WTC11 (cell line): ENCODE measurements at regions not wholly inside any gene's neighbourhood (a gene's known extent, or its start where the extent isn't known, plus 50 kb on each side); places are given as distances from the start of the nearest gene placed in this dataset.

Source experiments
- ARID4B ChIP-seq: sonication (generic); formaldehyde crosslinking; IDR thresholded peaks from 2 replicates; pipeline ENCODE4 v1.8.0; 2023; ENCODE audit warnings: missing genetic modification reagents, mild to moderate bottlenecking, borderline replicate concordance
- ATF3 ChIP-seq: sonication (generic); formaldehyde crosslinking; conservative IDR thresholded peaks from 2 replicates; pipeline ENCODE4 v1.8.1; 2022; ENCODE audit warnings: mild to moderate bottlenecking, missing genetic modification reagents
- CTCF ChIP-seq: fragments of 200-600 bp; IDR thresholded peaks from 2 replicates; pipeline ENCODE4 v1.8.0; 2022; ENCODE audit warnings: antibody characterized with exemption
- E2F5 ChIP-seq: sonication (generic); formaldehyde crosslinking; IDR thresholded peaks from 2 replicates; pipeline ENCODE4 v1.8.1; 2022; ENCODE audit warnings: mild to moderate bottlenecking, moderate library complexity, missing genetic modification reagents
- ESRRA ChIP-seq: sonication (generic); formaldehyde crosslinking; IDR thresholded peaks from 2 replicates; pipeline ENCODE4 v1.8.1; 2022; ENCODE audit warnings: mild to moderate bottlenecking, missing genetic modification reagents, borderline replicate concordance
- FOXJ3 ChIP-seq: sonication (generic); formaldehyde crosslinking; IDR thresholded peaks from 2 replicates; pipeline ENCODE4 v1.9.0; 2021; ENCODE audit warnings: missing genetic modification reagents, mild to moderate bottlenecking, borderline replicate concordance
- GRHL2 ChIP-seq: fragments of 250-450 bp; sonication (Bioruptor Pico); IDR thresholded peaks from 2 replicates; pipeline ENCODE4 v1.8.0; 2022; ENCODE audit warnings: mild to moderate bottlenecking, moderate library complexity; ENCODE audit not compliant: insufficient replicate concordance, severe bottlenecking
- HMGXB4 ChIP-seq: sonication (generic); formaldehyde crosslinking; IDR thresholded peaks from 2 replicates; pipeline ENCODE4 v1.8.1; 2023; ENCODE audit warnings: mild to moderate bottlenecking, moderate library complexity, missing genetic modification reagents
- MAX ChIP-seq: sonication (generic); formaldehyde crosslinking; IDR thresholded peaks from 2 replicates; pipeline ENCODE4 v1.8.0; 2022; ENCODE audit warnings: mild to moderate bottlenecking, missing genetic modification reagents
- NR3C1 ChIP-seq: sonication (generic); formaldehyde crosslinking; conservative IDR thresholded peaks from 2 replicates; pipeline ENCODE4 v1.8.1; 2023; ENCODE audit warnings: low read depth, mild to moderate bottlenecking, missing genetic modification reagents
- OVOL2 ChIP-seq: fragments of 250-450 bp; sonication (Bioruptor Pico); IDR thresholded peaks from 2 replicates; pipeline ENCODE4 v1.9.0; 2021; ENCODE audit warnings: mild to moderate bottlenecking, borderline replicate concordance
- TCF7 ChIP-seq: sonication (generic); formaldehyde crosslinking; IDR thresholded peaks from 2 replicates; pipeline ENCODE4 v1.8.0; 2022; ENCODE audit warnings: mild to moderate bottlenecking, low read depth, missing genetic modification reagents, moderate library complexity

GRCh38 chrX:124272370-124272982 is 60.0 kb upstream of the TEX13D start:
- TF ChIP-seq CTCF, result no peak
- no peak for TF ChIP-seq GRHL2 (CRISPR knock-in tag)
- no peak for TF ChIP-seq NR3C1
- TF ChIP-seq ATF3, result no peak
- TF ChIP-seq HMGXB4, result no peak
- no peak for TF ChIP-seq ESRRA (CRISPR knock-in tag)
- TF ChIP-seq E2F5 (CRISPR knock-in tag), result no peak
- no peak for TF ChIP-seq OVOL2 (CRISPR knock-in tag)
- TF ChIP-seq MAX (CRISPR knock-in tag), result no peak
- TF ChIP-seq FOXJ3, result no peak
- TF ChIP-seq TCF7 (CRISPR knock-in tag), result no peak
- no peak for TF ChIP-seq ARID4B
